ENCODE measurements at regions not wholly inside any gene's neighbourhood (a gene's known extent, or its start where the extent isn't known, plus 50 kb on each side); places are given as distances from the start of the nearest gene placed in this dataset.
A peak's percentile ranks its signal among the peaks of the same experiment; 100 is the strongest.

DNA sequence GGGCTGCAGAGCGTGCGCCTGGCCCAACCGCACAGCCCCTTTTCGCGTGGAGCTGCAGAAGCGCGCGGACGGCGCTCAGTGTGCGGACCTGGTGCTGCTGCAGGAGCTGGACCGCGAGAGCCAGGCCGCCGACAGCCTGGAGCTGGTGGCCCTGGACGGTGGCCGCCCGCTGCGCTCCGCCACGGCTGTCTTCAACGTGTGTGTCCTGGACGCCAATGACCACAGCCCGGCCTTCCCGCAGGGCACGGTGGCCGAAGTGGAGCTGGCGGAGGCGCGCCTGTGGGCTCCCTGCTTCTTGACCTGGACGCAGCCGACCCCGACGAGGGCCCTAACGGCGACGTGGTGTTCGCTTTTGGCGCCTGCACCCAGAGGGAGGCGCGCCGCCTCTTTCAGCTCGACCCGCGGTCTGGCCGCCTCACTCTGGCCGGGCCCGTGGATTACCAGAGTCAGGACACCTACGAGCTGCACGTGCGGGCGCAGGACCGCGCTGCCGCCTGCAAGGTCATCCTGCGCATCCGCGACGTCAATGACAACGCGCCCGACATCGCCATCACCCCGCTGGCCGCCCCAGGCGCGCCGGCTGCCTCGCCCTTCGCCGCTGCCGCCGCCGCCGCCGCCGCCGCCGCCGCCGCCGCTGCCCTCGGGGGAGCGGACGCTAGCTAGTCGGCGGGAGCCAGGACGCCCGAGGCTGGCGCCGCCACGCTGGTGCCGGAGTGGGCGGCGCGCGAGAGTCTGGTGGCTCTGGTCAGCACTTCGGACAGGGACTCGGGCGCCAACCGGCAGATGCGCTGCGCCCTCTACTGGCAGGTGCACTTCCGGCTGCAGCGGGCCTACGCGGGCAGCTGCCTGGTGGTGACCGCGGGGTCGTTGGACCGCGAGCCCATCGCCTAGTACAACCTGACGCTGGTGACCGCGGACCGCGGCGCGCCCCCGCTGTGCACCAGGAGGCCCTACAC is 172.2 kb downstream of the OLFM4 start:
- TF ChIP-seq, protein P1, sequence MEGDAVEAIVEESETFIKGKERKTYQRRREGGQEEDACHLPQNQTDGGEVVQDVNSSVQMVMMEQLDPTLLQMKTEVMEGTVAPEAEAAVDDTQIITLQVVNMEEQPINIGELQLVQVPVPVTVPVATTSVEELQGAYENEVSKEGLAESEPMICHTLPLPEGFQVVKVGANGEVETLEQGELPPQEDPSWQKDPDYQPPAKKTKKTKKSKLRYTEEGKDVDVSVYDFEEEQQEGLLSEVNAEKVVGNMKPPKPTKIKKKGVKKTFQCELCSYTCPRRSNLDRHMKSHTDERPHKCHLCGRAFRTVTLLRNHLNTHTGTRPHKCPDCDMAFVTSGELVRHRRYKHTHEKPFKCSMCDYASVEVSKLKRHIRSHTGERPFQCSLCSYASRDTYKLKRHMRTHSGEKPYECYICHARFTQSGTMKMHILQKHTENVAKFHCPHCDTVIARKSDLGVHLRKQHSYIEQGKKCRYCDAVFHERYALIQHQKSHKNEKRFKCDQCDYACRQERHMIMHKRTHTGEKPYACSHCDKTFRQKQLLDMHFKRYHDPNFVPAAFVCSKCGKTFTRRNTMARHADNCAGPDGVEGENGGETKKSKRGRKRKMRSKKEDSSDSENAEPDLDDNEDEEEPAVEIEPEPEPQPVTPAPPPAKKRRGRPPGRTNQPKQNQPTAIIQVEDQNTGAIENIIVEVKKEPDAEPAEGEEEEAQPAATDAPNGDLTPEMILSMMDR (conservative IDR thresholded peaks at IDR 0.05): peak; percentile 75
- no peak for TF ChIP-seq ZFX (IDR thresholded peaks at IDR 0.05)
